Kidney (tissue), 13 donors: ENCODE measurements at regions not wholly inside any gene's neighbourhood (a gene's known extent, or its start where the extent isn't known, plus 50 kb on each side); places are given as distances from the start of the nearest gene placed in this dataset.

ENCODE experiments used
- DNase-seq, 5 donors: peaks; one replicate each; pipeline ENCODE4 v3.0.0-alpha.2; 2013 to 2020
- FAIRE-seq: peaks from 2 replicates; lab custom pipeline; 2012; peaks lifted over from hg19 to GRCh38; lab: Jason Lieb, UNC
- H3K27ac ChIP-seq, 2 donors: one replicate each; pipeline ENCODE4 v1.7.0; 2013; ENCODE audit warnings: low read depth in 2 of 2, low read length in 2 of 2, inconsistent platforms in 1 of 2
- H3K27me3 ChIP-seq: one replicate; pipeline ENCODE4 v1.7.1; 2013; ENCODE audit warnings: low read length, inconsistent platforms; ENCODE audit not compliant: control insufficient read depth, insufficient read depth
- H3K36me3 ChIP-seq, 3 donors: one replicate each; pipeline versions ENCODE4 v1.7.0 to v1.7.1; 2013; ENCODE audit warnings: low read length in 3 of 3, control low read depth in 1 of 3, inconsistent platforms in 1 of 3; ENCODE audit not compliant: insufficient read depth in 3 of 3, control insufficient read depth in 2 of 3
- H3K4me1 ChIP-seq, 3 donors: one replicate each; pipeline versions ENCODE4 v1.7.0 to v1.7.1; 2013; ENCODE audit warnings: low read length in 3 of 3, inconsistent platforms in 1 of 3, low read depth in 1 of 3; ENCODE audit not compliant: control insufficient read depth in 2 of 3, insufficient read depth in 2 of 3
- H3K4me3 ChIP-seq, 3 donors: one replicate each; pipeline versions ENCODE4 v1.7.0 to v1.8.1; 2013; ENCODE audit warnings: low read length in 3 of 3, control low read depth in 1 of 3, inconsistent platforms in 1 of 3
- H3K9ac ChIP-seq, 3 donors: one replicate each; pipeline versions ENCODE4 v1.7.0 to v1.7.1; 2013; ENCODE audit warnings: low read length in 3 of 3, control low read depth in 1 of 3, inconsistent platforms in 1 of 3
- H3K9me3 ChIP-seq, 3 donors: one replicate each; pipeline versions ENCODE4 v1.7.0 to v1.7.1; 2013; ENCODE audit warnings: low read length in 3 of 3, control low read depth in 1 of 3, inconsistent platforms in 1 of 3; ENCODE audit not compliant: control insufficient read depth in 2 of 3, insufficient read depth in 1 of 3
- CTCF ChIP-seq: IDR thresholded peaks from 3 replicates; pipeline ENCODE4 v1.5.1; 2012; ENCODE audit warnings: mild to moderate bottlenecking, moderate library complexity, borderline replicate concordance; ENCODE audit not compliant: insufficient read depth; ENCODE audit errors: extremely low read depth
- intact Hi-C: fragments of 100-400 bp; cut with DNase I; formaldehyde crosslinking; loops from one replicate; pipeline ENCODE4 v1.11.1; 2022
- donor health status: control.
- donor health status: control.
- donor health status: control.
- donor health status: control.
- donor health status: control.
- donor health status: DM: yes; HTN: yes; CAD: no.
- donor health status: Normal renal cell carcinoma (clear cell type).

GRCh38 chr15:97909291-97909891, 51.1 kb upstream of the ARRDC4 start:
- no peaks in the 10 kb centered on the region for H3K4me1 ChIP-seq
- peaks cover 2% of the 10 kb centered on the region for H3K27me3 ChIP-seq
- intact Hi-C loops: loop anchor here (10.0 kb wide), 1 partner anchor 395 kb away; no protein-coding TSS in a partner anchor
- H3K9ac ChIP-seq: no peak overlapping the region
- DNase-seq: peak in 4 of 5 donors; percentile 71 to 83 (median 78)
- no peaks in the 10 kb centered on the region for H3K9me3 ChIP-seq
- H3K36me3 ChIP-seq: no peaks in the 10 kb centered on the region
- no peak overlapping the region for H3K27ac ChIP-seq
- FAIRE-seq: peak; percentile 32
- no peak overlapping the region for H3K4me3 ChIP-seq
- peak; percentile 78 for TF ChIP-seq CTCF
